H54 (cell line): ENCODE measurements at regions not wholly inside any gene's neighbourhood (a gene's known extent, or its start where the extent isn't known, plus 50 kb on each side); places are given as distances from the start of the nearest gene placed in this dataset.

Experiments used
- DNase-seq: peaks from one replicate; pipeline ENCODE4 v3.0.0; 2011; ENCODE audit warnings: low spot score, mixed read lengths; ENCODE audit not compliant: insufficient read length
- FAIRE-seq: peaks from 3 replicates; lab custom pipeline; 2011; peaks lifted over from hg19 to GRCh38; lab: Jason Lieb, UNC
- POLR2A ChIP-seq: IDR thresholded peaks from 2 replicates; pipeline ENCODE4 v1.6.1; 2011; ENCODE audit warnings: low read depth, mild to moderate bottlenecking, low read length

DNA sequence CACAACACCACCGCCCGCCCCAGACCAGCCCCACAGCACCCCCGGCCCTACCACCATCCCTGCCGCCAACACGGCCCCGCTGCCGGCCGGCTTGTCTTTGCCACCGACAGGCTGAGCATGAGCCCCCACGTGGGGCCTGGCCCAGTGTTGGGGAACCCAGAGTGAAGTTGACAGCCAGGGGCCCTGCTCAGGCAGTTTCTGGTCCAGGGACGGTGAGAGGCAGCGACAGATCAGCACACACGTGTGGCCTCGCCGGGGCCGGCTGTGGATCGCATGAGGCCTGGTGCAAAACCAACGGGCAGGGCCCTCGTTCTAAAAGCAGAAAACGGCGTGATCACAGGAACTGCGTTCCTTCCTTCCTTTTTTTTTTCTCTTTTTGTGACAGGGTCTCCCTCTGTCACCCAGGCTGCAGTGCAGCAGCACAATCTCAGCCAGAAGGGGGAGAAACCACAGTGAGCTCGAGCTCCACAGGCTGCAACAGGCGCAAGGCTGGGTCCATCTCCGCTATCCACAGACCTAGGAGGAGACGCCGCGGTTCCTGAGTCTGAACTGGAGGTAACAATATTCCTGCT is 50.5 kb upstream of the FBRSL1 start:
- no peak for TF ChIP-seq POLR2A
- DNase-seq, result no peak
- no peak for FAIRE-seq

GRCh38 chr12:132438726-132439125 is 51.2 kb upstream of the FBRSL1 start:
- DNase-seq (no peak), FAIRE-seq (no peak)
- TF ChIP-seq POLR2A, result no peak

DNA sequence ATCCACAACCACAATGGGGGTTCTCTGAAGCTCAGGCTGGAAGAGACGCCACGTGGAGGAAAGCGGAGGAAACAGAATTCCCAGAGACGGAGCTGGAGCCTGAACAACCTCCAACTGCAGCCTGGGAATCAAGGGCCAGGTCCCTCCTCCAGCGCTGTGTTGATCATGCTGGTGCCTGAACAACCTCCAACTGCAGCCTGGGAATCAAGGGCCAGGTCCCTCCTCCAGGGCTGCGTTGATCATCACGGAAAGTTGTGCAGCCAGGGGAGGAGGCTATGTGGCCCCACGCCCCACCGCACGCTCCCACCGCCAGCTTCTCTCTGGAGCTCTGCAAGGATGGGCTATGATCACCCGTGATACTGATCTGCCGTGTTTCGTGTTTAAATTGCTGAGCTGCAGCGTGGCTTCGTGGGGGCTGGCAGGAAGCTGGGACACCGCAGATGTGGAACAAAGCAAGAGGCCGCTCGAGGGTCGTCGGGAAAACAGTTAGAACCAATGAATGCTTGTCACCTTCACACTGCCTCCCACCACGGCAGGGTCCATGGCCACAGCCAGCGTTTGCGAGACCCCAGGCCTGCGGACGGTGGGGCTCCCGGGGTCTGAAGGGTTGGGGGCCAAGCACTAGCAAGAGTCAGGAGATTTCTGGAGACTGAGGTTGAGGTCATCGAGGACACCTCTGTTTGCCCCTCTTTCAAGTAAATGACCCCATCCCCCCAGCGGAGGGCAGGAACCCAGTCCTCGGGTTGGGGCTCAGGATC is 51.8 kb upstream of the FBRSL1 start:
- FAIRE-seq (no peak), DNase-seq (no peak)
- TF ChIP-seq POLR2A, result no peak

GRCh38 chr12:132437252-132437932 is 52.6 kb upstream of the FBRSL1 start:
- no peak for FAIRE-seq

DNA sequence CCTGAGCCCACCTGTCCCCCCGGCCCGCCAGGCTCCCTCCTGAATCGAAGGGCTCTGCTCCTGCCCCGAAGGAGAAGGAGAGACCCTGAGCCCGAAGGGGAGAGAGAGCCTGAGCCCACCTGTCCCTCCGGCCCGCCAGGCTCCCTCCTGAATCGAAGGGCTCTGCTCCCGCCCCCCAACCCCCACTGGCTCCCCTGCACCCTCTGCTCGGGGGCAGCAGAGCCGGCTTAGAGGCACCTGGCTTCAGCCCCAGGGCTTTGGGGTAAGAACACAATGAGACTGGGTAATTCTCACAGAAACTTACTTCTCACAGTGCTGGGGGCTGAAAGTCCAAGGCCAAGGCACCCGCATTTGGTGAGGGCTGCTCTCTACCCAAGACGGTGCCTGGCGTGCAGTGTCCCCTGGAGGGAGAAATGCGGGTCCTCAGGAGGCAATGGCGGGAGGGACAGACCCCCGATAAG is 53.1 kb upstream of the FBRSL1 start:
- no peak for TF ChIP-seq POLR2A
- FAIRE-seq (no peak), DNase-seq (no peak)

More at GRCh38 chr12:132437252-132437932, 52.6 kb upstream of the FBRSL1 start:
- no peak for DNase-seq
- no peak for TF ChIP-seq POLR2A

DNA sequence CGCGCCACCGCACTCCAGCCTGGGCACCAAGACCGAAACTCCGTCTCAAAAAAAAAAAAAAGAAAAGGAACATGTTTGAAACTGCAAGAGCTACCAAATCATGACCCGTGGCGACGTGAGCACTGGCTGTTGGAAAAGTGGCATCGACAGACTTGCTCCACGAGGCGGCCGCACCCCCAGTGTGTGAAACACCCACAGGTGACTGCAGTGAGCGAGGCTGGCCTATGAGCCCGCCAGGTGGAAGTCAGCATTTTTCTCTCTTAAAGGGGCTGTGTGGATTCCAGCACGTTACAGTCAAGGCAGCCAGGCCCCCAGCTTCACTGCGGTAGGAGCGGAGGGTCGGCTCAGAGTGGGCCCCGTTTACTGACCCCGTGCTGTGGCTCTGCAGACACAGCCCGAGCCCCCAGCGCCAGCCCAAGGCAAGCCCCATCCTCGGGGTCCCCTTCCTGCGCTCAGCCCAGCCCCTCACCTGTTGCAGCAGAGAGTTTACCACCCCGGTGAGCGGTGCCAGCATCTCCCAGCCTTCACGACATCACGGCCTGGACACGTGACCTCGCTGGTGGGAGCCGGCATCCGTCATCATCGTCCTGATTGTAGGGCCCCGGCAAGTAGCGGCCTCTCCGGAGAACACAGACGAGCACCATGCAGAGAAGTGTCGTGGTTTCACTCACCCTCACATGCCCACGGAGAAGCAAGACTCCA is 54.3 kb upstream of the FBRSL1 start:
- no peak for DNase-seq
- no peak for FAIRE-seq
- no peak for TF ChIP-seq POLR2A

DNA sequence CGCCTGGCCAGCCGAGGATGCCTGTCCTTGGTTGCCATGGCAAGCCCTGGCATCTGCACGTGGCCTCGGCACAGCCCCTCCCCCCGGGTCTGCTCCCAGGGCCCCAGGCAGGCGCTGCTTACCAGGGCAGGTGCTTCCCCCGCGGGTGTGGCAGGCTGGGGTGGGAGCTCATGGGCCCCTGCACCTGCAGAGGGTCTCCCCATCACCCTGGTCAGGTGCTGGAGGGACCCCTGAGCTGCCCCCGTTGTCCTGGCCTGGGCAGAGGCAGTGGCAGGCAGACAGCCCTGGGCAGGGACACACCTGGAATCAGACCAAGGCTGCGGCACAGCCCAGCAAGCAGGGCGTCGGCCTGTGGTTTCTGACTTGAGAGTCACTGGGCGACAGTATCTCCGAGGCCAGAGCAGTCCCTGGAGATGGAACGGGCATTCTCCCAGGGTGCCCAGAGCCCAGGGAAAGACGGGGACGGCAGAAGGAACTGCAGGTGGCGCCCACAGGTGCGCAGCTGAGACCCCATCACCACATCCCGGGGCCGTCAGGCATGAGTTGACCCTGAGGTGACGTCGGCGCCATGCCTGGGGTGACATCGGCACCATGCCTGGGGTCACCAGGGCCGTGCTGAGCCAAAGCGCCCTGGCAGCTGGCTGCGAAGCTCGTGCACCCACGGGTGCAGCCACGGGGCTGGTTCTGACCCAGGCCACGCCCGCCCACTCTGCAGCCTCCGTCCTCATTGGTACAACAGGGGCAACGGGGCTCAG is 56.1 kb upstream of the FBRSL1 start:
- no peak for TF ChIP-seq POLR2A
- no peak for FAIRE-seq
- no peak for DNase-seq

DNA sequence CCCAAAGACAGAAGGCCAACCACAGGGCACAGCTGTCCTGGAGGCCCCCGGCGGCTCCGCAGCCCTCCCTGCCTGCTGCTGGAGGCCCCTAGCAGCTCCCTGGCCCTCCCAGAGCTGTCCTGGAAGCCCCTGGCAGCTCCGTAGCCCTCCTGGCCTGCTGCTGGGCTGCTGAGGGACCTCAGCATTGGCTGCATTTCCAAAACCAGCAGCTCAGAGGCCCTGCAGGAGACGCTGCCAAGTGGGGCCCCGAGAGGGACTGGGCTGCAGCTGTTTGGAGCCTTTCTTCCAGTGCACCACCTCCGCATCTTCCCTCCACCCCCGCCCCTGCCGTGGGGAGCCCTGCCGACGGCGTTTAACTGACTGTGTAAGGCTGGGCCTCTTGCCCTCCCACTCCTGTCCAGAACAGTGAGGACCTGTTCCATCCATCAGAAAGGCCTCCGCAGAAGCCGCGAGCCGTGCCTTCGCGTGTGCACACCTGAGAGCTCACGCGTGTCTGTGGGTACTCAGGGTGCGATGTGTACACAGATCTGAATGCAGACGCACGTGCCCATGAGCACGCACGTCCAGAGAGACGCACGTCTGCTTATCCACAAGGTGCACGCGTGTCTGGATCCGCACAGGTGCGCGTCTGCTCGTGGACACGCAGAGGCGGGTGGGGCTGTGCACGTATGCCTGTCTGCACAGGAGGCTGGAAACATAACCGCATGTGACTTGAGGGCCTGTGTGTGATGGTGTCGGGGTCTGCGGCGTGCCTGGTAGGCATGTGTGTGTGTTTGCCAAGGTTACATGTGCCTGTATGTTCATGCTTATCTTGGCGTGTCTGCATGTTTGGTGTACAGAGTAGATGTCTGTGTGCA is 57.0 kb upstream of the FBRSL1 start:
- no peak for TF ChIP-seq POLR2A
- FAIRE-seq, result no peak
- DNase-seq, result no peak

DNA sequence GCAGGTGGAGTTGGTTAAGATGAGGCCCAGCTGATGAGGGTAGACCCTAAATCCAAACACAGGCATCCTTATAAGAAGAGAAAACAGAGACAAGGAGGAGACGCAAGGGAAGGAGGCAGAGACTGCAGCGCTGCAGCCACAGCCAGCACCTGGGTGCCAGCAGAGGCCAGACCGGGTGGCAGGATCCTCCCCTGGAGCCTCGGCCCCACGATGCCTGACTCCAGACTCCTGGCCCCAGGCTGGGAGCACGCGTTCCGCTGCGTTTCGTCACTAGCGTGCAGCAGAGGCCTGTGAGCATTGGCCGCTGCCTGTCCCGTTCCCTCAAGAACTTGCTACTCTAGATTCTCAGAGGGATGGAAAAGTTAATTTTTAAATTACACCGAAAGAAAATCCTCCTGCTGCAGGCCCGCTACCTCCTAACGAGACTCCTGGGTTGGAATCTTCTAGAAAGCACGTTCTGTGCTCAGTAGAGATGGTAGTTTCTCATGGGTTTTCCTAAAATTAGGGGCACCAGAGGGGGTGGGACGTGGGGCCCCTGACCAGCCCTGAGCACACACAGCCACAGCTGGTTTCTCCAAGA is 57.7 kb upstream of the FBRSL1 start:
- FAIRE-seq (no peak), DNase-seq (no peak)
- no peak for TF ChIP-seq POLR2A

- DNase-seq (no peak), FAIRE-seq (no peak)
- TF ChIP-seq POLR2A, result no peak
These were observed 58.8 kb upstream of the FBRSL1 start for GRCh38 chr12:132430838-132431774.
